ENCODE measurements at regions not wholly inside any gene's neighbourhood (a gene's known extent, or its start where the extent isn't known, plus 50 kb on each side); places are given as distances from the start of the nearest gene placed in this dataset.
A peak's percentile ranks its signal among the peaks of the same experiment; 100 is the strongest.
"Not testable (repeated sequence)": the region's sequence is repeated elsewhere in the genome, so short reads cannot be mapped to it uniquely, and the experiment has no call there.

DNA sequence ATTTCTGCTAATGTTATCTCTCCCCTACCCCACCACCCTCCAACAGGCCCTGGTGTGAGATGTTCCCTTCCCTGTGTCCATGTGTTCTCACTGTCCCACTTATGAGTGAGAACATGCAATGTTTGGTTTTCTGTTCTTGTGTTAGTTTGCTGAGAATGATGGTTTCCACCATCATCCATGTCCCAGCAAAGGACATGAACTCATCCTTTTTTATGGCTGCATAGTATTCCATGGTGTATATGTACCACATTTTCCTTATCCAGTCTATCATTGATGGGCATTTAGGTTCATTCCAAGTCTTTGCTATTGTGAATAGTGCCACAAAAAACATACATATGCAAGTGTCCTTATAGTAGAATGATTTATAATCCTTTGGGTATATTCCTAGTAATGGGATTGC, 104.5 kb downstream of the ZNF33B start:
- DNase-seq (ENCODE audit: low spot score) = not testable (repeated sequence)

DNA sequence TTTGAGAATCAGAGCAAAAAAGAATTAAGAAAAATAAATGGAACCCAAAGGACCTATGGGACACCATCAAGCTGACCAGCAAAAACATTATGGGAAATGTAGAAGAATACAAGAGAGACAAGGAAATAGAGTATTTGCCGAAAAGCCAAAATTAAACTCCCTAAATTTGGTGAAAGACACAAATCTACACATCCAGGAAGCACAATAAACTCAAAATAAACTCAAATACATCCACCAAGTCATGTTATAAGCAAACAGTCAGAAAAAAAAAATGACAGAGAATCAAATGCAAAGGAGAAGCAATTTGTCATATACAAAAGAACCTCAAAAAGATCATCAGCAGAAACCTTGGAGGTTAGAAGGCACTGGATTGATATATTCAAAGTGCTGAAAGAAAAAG, 105.4 kb downstream of the ZNF33B start:
- no peak for DNase-seq (ENCODE audit: low spot score)

DNA sequence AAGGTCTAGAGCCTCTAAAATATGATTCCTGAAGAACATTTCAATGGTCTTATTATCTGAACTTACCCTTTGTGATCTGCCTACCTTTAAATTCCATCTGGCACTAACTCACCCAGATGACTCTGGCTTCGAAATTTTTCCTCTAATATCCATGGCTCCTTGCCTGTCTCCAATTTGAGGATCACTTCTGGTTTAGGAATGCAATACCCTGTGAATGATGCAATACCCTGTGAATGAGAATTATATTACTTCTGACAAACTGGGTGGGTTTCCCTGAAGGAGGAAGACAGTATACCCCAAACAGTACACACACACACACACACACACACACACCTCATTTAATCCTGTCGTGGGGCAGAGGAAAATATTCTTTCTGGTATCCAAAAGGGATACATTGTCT, 115.3 kb downstream of the ZNF33B start:
- DNase-seq (ENCODE audit: low spot score) = no peak

DNA sequence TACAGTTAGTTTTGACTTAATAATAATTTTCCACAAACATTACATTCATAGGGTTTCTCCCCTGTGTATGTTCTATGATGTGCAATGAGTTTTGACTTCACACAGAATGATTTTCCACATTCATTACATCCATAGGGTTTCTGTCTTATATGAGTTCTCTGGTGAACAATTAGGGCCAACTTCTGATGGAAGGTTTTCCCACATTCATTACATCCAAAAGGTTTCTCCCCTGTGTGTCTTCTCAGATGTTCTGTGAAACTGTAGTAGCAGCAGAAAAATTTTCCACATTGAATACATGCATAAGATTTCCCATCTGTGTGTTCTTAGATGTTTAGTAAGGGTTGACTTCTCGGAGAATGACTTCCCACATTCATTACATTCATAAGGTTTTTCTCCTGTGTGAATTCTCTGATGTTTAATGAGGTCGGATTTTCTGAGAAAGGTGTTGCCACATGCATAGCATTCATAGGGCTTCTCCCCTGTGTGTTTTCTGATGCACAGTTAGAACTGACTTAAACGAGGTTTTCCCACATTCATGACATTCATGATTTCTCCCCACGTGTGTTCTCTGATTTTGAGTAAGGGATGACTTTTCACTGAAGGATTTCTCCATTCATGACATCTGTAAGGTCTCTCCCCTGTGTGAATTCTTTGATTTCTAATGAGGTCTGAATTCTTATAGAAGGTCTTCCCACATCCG, 118.5 kb downstream of the ZNF33B start:
- DNase-seq (ENCODE audit: low spot score) = no peak

DNA sequence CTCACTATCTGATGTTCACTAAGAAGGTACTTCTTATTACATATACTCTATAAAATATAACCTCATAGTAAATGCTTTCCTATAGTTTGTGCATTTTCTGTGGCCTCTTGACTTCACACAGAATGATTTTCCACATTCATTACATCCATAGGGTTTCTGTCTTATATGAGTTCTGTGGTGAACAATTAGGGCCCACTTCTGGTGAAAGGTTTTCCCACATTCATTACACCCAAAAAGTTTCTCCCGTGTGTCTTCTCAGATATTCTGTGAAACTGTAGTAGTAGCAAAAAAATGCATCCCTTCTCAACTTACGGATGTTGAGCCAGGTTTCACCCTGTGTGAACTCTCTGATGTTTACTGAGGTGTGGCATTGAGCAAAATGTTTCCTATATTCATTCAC, 119.3 kb downstream of the ZNF33B start:
- no peak for DNase-seq (ENCODE audit: low spot score)

DNA sequence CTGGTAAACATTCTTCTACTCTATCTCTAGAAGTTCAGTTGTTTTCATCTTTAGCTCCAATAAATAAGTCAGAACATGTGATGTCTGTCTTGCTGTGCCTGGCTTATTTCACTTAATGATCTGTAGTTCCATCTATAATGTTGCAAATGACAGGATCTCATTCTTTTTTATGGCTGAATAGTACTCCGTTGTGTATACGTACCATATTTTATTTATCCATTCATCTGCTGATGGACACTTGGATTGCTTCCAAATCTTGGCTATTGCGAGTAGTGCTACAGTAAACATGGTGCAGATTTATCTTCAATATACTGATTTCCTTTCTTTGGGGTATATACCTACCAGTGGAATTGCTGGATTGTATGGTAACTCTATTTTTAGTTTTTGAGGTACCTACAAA, 124.4 kb downstream of the ZNF33B start:
- DNase-seq (ENCODE audit: low spot score) = no peak

DNA sequence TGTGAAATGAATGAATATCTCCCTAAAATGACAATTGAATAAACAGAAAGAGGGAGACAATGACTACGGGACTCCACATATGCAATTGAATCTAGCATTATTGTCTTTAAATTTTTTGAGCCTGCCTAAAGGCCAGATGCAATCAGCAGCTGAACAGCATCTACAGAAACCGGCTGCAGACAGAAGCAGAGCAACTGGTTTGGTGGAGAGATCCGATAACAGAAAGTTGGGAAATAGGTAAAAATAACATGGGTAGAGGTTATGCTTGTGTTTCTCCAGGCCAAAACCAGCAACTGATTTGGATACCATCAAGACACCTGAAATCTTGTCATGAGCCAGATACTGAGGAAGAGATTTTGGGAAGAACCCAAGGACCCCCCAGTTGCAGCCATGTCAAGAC, 146.6 kb downstream of the ZNF33B start:
- no peak for DNase-seq (ENCODE audit: low spot score)

DNA sequence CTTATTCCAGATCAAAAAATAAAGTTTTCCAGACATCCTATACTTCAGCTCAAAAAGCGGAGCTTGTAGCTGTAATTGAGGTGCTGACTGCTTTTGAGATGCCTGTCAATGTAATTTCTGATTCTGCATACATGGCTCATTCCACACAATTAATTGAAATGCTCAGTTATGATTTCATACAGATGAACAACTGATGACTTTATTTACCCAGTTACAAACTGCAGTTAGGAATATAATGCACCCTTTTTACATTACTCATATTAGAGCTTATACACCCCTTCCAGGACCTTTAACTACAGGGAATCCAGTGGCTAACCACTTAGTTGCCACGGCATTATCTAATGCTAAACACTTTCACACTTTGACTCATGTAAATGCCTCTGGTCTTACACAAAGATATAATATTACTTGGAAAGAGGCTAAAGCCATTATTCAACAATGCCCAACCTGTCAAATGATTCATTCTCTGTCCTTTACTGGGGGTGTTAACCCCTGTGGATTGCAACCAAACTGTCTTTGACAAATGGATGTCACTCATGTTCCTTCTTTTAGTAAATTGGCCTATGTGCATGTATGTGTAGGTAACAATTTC, 147.3 kb downstream of the ZNF33B start:
- DNase-seq (ENCODE audit: low spot score) = peak; percentile 13

DNA sequence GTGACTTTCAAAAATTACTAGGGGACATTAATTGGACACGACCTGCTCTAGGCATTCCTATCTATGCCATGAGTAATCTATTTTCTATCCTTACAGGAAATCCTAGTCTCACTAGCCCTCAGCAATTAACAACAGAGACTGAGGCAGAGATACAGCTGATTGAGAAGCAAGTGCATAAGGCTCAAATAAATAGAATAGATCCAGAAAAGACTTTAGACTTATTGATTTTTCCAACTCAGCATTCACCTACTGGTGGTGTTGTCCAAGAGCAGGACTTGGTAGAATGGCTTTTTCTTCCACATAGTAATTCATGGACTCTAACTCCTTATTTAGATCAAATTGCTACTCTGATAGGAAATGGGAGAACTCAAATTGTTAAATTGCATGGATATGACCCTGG, 148.0 kb downstream of the ZNF33B start:
- no peak for DNase-seq (ENCODE audit: low spot score)

DNA sequence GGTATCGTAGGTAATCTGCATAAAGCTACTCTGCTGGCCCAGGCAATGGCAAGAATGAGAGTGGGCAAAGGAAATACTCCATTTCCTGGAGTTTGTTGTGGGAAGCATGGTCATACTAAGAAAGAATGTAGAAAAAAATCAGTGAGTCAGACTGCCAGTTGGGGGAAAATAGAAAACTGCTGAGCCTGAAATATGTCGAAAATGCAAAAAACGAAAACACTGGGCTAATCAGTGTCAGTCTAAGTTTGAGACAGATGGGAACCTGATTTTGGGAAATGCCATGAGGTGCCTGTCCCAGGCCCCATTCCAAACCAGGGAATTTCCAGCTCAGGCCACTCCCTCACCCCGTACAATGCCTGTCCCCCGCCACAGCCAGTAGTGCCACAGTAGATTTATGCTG, 150.0 kb downstream of the ZNF33B start:
- DNase-seq (ENCODE audit: low spot score) = peak; percentile 56

DNA sequence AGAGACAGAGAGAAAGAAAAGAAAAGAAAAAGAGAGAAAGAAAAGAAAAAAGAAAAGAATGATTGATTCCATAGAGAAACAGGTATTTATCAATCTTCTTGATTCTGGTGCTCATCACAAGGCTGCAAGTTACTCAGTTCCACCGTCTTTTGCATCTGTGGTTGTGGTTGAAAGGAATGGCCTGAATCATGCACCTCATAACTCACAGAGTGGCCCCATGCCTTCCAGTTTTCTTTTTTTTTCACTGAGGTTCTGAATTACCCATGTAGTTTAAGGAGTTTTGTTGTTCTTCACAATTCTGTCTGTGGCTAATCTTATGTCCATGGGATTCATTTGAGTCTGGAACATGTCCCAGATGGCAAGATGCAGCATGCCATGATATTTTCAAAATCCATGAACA, 156.0 kb downstream of the ZNF33B start:
- DNase-seq (ENCODE audit: low spot score) = peak; percentile 30

DNA sequence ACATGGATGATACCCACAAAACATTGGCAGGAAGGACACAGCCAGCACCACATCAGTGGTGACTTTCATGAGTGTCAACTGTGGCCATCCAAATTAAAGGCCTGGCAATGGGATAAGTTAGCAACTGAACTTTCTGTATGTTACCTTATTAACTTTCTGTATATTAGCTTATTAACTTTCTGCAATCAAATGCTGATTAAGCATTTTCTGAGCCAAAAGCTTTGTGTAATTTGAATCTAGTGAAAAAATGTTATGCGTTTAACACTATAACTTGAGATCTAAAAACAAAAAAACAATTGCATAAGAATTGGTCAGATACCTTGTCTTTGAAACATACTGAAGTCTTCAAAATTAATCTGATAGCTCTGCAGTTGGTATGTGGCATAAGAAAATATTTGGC, 159.3 kb downstream of the ZNF33B start:
- no peak for DNase-seq (ENCODE audit: low spot score)

DNA sequence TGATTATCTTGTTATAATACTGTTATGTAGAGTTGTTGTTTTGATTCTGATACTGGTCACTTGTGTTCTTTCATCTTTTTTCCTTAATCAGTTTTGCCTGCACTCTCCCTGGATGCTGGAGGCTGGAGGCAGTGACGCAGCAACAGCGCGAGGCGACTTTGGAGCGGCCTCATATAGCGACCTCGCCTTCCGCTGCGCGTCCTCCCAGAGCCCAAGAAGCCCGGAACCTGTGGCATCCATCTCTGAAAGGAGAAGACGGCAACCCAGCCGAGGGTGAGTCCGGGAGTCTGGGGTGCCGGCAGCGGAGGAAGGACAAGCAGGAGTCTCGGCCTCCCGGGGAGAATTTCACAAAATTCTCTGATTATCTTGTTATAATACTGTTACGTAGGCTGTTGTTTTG, 161.2 kb downstream of the ZNF33B start:
- DNase-seq (ENCODE audit: low spot score) = no peak

DNA sequence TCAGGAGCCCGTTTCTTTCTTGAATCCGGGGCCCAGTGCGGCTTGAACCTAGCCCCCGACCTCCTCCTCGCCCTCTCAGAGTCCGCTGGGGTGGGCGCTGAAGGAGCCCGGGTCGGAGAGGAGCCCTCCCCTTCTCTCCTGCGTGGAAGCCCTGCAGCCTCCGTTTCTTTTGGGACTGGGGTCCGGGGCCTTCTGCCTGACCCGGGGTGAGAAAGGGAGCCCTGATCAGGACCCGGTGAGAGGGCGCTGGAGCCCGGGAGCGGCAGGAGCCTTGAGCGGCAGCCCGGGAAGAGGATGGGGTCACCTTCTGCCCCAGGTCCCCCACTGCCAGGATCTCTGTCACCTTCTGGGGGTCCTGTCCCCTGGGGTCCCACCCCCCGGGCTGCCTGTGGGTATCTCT, 162.3 kb downstream of the ZNF33B start:
- peak; percentile 29 for DNase-seq (ENCODE audit: low spot score)

DNA sequence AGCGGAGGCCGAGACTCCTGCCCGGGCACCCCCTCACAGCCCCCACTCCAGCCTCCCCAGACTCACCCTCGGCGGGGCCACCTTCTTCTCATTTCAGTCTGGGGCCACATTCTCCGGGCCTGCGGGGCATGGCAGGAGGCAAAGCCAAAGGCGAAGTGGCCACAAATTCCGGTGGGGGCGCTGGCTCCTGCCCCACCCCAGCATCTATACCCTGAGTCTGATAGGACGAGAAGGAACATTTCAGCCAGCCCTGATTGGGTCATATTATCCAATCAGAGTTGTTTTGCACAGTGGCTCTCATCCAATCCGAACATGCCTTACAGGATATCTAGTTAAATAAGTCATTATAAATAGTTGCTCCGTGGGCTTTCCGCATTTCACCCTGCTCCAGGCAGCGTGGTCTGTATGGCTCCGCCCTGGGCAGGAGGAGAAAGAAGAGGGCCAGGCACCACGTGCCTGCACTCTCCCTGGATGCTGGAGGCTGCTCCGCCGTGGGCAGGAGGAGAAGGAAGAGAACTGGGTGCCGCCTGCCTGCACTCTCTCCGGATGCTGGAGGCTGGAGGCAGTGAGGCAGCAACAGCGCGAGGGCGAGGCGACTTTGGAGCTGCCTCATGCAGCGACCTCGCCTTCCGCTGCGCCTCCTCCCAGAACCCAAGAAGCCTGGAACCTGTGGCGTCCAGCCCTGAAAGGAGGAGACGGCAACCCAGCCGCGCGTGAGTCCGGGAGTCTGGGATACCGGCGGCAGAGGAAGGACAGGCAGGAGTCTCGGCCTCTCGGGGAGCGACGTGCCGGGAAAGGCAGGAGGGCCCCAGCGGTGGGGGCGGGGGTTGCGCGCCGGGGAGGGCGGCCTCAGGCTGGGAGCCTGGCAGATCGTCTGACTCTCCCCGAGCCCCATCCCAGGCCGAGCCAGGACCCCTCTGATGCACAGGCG, 162.9 kb downstream of the ZNF33B start:
- peak; percentile 68 for DNase-seq (ENCODE audit: low spot score)

DNA sequence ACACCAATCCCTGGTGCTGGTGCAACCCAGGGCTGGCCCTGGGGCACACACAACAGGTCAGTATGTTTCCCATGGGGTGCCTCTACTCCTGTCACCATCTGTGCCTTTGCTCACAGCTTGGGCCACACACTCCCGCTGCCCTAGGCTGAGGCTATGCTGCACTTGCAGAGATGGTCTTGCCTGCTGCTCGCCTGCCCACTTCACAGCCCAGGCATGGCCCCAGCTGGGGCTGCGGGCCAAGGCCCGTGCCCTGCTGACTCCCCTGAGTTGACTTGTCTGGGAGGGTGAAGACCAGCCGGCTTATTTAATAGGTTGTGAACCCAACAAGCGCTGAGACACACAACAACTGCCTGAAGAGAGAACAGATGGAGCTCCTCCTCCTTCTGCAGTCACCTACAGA, 184.1 kb downstream of the ZNF33B start:
- DNase-seq (ENCODE audit: low spot score) = no peak

DNA sequence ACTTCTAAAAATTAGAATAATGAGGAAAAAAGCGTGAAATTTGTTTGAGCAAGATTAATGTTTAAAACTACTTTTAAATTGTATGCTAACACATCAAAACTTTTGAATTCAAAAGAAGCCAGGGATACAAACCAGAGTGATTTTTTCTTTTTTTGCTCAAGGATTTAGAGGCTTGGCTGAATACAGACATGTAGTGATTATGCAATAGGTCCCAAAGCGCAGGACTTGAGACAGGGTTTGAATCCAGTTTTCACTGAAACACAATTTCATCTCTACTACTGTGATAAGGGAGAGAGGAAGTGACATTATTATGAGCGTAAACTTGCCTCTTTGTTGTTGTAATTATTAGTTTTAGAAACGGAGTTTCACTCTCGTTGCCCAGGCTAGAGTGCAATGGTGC, 207.3 kb downstream of the ZNF33B start:
- DNase-seq (ENCODE audit: low spot score) = no peak

DNA sequence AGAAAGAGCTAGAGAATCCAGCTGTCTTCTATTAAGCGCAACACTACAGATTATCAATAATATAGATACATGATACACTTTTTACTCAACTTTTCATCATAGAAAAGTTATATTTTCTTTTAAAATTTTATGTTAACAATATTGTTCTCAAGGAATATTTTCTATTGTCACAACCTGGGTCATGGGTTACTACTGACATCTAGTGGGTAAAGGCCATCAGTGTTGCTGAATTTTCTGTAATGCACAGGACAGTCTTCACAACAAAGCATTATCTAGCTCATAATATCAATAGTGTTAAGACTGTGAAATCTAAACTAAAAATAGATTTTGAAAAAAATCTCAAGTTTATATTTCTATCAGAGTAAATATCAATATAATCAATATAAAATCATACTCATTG, 209.8 kb downstream of the ZNF33B start:
- DNase-seq (ENCODE audit: low spot score) = peak; percentile 14

DNA sequence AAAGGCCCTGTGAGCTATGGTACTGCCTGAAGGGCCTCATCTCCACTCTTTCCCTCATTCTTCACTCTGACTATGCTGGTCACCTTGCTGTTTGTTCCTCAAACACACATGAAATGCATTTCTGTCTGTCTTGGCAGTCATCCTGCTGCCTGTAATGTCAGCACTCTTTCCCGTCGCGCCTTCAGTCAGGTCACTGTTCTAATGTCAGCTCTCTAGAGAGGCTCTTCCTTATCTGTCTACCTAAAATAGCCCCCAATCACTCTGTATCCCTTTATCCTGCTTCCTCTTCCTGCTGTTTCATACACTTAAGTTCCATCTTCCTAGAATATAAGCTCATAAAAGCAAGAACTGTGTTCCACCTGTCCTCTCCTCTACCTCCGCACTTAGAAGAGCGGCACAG, 215.5 kb downstream of the ZNF33B start:
- no peak for DNase-seq (ENCODE audit: low spot score)

DNA sequence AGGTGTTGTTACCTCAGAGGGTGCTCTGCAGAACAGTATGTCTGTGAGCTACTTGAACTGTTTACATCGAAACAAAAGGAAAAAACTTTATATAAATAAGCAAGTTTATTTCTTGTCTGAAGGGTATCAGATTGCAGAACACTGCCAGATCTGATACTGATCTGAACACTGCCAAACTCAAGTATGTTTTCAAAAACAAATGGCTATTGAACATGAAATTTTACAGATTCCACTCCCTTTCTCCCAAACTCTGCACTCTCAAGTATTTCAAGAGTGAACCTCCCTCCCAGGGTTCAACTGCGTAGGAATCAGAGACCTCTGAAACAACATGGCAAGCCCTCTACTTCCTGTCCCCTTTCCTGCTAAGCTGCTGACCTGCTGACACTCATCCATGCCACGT, 216.6 kb downstream of the ZNF33B start:
- no peak for DNase-seq (ENCODE audit: low spot score)

DNA sequence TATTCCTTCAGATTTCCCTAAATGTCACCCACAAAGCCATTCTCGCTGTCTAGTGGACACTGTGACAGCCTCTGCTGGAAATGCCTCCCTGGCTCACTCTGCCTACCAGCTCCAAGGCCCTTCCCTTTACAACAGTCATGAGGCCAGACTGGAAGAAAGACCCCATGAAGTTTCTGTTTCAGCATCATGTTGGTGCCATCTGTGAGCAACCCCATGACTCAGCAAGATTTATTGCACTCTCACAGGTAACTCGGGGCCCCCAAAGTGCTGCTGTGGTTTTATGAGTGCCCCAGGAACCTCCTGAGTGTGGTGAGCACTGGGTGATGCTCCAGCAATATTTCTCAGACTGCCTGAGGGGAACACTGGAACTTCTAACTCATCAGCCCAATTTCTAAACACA, 218.6 kb downstream of the ZNF33B start:
- no peak for DNase-seq (ENCODE audit: low spot score)

DNA sequence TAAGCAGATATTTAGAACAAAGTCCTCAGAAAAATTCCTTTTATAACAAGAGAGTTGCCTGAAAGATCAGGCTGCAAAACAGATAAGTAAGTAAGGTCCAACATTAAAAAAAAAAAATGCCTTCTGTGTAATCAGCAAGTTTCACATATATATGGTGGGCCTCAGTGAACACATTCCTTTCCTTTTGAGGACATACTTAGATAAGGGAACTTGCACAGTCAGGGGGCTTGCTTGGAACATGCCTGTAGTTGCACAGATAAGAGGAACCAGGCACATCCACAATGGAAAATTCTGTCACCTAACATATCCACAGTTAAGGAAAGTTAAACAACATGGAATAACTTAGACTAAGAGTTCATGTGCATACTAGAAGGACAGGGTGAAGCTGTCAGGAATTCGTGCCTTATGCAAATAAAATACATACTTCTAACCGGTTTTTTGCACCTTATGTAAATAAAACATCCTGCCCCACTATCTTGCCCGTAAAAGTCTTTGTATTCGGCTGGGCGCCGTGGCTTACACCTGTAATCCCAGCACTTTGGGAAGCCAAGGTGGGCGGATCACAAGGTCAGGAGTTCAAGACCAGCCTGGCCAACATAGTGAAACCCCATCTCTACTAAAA, 257.3 kb downstream of the ZNF33B start:
- DNase-seq (ENCODE audit: low spot score) = no peak

Measured in GM03348 (cell line).